Activated B cell treated with CpG ODN at 0.5 μM for 24 hours (primary cell): ENCODE measurements at regions not wholly inside any gene's neighbourhood (a gene's known extent, or its start where the extent isn't known, plus 50 kb on each side); places are given as distances from the start of the nearest gene placed in this dataset.

Experiments
- ATAC-seq: fragments of 200-7000 bp; cut with Tn5 transposase; one replicate; pipeline ENCODE4 v1.10.0; 2021; ENCODE audit warnings: low read depth, mild to moderate bottlenecking, moderate library complexity
- CTCF ChIA-PET: fragments of 350-600 bp; sonication (Branson Sonifier 250); formaldehyde crosslinking; loops from one replicate; lab custom pipeline; 2021; ENCODE audit warnings: antibody characterized with exemption; lab: Charles Lee
- POLR2A ChIA-PET: fragments of 350-600 bp; sonication (Branson Sonifier 250); formaldehyde crosslinking; loops from one replicate; lab custom pipeline; 2021; ENCODE audit warnings: antibody characterized with exemption; lab: Charles Lee
- DNase-seq: peaks from one replicate; pipeline ENCODE4 v3.0.0; 2022
- H3K27ac Mint-ChIP-seq: one replicate; pipeline ENCODE4 v1.8.0; 2020; ENCODE audit warnings: mixed read lengths
- H3K27me3 Mint-ChIP-seq: one replicate; pipeline ENCODE4 v1.8.0; 2021; ENCODE audit warnings: mixed read lengths
- H3K36me3 Mint-ChIP-seq: one replicate; pipeline ENCODE4 v1.8.0; 2021; ENCODE audit warnings: low read depth, mixed read lengths
- H3K4me1 Mint-ChIP-seq: one replicate; pipeline ENCODE4 v1.8.0; 2021; ENCODE audit warnings: mixed read lengths
- H3K4me3 Mint-ChIP-seq: one replicate; pipeline ENCODE4 v1.8.0; 2020; ENCODE audit warnings: mild to moderate bottlenecking, mixed read lengths
- H3K9me3 Mint-ChIP-seq: one replicate; pipeline ENCODE4 v1.8.0; 2020; ENCODE audit warnings: mixed read lengths
- intact Hi-C: fragments of 100-400 bp; cut with micrococcal nuclease; formaldehyde crosslinking; loops from one replicate; pipeline ENCODE4 v1.15.1; 2024
- TF ChIP-seq, protein P1 (sequence below): fragments of 200-600 bp; IDR thresholded peaks from one replicate; pipeline ENCODE4 v1.8.0; 2022; ENCODE audit warnings: antibody characterized with exemption, mild to moderate bottlenecking

DNA sequence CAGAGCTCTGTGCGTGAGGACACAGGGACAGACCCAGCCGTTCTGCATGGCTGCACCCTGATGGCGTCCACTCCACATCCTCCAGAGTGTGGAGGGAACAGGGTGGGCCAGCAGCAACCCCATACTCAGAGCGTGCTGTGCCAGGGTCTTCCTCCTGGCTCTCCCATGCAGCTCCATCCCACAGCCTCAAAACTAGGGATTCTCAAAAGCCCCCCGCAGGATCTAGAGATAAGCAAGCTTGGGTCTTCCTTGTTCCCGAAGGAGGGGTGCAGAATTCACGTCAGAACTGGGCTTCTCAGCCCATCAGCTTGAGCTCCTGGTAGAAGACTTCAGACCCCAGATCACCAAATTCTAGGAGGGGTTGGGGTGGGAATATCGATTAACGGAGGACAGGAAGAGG, 858.8 kb downstream of the TBC1D22A start:
- Mint-ChIP-seq H3K4me1 (no peaks in the 10 kb centered on the region), H3K27ac (no peak overlapping the region), H3K9me3 (no peaks in the 10 kb centered on the region), H3K4me3 (no peak overlapping the region), H3K27me3 (peaks cover 3% of the 10 kb centered on the region), H3K36me3 (no peaks in the 10 kb centered on the region)
- ChIA-PET POLR2A (no interaction called here), CTCF (no interaction called here)
- ATAC-seq (no peak), DNase-seq (no peak)
- TF ChIP-seq, protein P1, sequence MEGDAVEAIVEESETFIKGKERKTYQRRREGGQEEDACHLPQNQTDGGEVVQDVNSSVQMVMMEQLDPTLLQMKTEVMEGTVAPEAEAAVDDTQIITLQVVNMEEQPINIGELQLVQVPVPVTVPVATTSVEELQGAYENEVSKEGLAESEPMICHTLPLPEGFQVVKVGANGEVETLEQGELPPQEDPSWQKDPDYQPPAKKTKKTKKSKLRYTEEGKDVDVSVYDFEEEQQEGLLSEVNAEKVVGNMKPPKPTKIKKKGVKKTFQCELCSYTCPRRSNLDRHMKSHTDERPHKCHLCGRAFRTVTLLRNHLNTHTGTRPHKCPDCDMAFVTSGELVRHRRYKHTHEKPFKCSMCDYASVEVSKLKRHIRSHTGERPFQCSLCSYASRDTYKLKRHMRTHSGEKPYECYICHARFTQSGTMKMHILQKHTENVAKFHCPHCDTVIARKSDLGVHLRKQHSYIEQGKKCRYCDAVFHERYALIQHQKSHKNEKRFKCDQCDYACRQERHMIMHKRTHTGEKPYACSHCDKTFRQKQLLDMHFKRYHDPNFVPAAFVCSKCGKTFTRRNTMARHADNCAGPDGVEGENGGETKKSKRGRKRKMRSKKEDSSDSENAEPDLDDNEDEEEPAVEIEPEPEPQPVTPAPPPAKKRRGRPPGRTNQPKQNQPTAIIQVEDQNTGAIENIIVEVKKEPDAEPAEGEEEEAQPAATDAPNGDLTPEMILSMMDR, result no peak
- intact Hi-C loops, result no loop called here

DNA sequence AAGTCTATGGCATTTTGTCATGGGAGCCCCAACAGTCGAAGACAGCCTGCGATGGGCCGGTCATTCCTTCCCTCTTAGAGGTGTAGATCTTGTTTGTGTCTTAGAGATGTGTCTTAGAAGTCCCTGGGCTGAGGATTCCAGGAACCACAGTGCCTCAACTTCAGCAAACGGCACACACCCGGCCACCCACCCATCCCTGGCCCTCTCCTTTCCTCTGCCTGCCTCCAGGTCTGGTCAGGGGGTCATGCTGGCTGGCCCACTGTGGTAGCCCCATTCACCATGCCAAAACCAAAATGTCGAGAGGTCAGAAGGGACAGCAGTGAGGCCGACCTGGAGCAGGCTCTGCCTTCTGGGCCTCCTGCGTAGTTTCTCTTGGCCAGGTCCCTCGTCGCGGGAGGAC, 857.9 kb downstream of the TBC1D22A start:
- DNase-seq (no peak), ATAC-seq (no peak)
- ChIA-PET CTCF (no interaction called here), POLR2A (no interaction called here)
- no peak overlapping the region for H3K27ac Mint-ChIP-seq
- no peaks in the 10 kb centered on the region for H3K9me3 Mint-ChIP-seq
- no peaks in the 10 kb centered on the region for H3K36me3 Mint-ChIP-seq
- intact Hi-C loops, result no loop called here
- no peak overlapping the region for H3K4me3 Mint-ChIP-seq
- H3K27me3 Mint-ChIP-seq, result peaks cover 3% of the 10 kb centered on the region
- TF ChIP-seq, protein P1, result no peak
- H3K4me1 Mint-ChIP-seq, result no peaks in the 10 kb centered on the region

DNA sequence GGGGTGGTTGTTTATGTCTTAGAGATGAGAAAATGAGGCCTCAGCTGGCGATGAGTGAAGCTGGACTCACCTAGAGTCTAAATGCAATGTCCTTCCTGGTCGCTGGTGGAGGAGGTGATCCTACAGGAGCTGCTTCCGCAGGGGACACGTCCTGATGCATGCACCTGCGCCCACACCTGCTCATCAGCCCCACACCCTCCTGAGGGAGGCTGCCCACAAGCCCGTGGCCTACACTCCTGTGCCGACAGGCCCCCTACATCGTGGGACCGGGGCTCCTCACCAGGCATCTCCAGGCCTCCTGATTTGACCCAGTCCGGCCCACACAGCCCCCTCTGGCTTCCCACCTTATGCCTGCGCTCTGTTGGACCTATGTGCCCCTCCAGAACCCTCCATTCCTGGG, 857.2 kb downstream of the TBC1D22A start:
- peaks cover 3% of the 10 kb centered on the region for H3K27me3 Mint-ChIP-seq
- ChIA-PET POLR2A (no interaction called here), CTCF (no interaction called here)
- no peak overlapping the region for H3K27ac Mint-ChIP-seq
- no peak overlapping the region for H3K4me3 Mint-ChIP-seq
- H3K36me3 Mint-ChIP-seq, result no peaks in the 10 kb centered on the region
- intact Hi-C loops, result no loop called here
- ATAC-seq (no peak), DNase-seq (no peak)
- TF ChIP-seq, protein P1, result no peak
- H3K4me1 Mint-ChIP-seq, result no peaks in the 10 kb centered on the region
- no peaks in the 10 kb centered on the region for H3K9me3 Mint-ChIP-seq

DNA sequence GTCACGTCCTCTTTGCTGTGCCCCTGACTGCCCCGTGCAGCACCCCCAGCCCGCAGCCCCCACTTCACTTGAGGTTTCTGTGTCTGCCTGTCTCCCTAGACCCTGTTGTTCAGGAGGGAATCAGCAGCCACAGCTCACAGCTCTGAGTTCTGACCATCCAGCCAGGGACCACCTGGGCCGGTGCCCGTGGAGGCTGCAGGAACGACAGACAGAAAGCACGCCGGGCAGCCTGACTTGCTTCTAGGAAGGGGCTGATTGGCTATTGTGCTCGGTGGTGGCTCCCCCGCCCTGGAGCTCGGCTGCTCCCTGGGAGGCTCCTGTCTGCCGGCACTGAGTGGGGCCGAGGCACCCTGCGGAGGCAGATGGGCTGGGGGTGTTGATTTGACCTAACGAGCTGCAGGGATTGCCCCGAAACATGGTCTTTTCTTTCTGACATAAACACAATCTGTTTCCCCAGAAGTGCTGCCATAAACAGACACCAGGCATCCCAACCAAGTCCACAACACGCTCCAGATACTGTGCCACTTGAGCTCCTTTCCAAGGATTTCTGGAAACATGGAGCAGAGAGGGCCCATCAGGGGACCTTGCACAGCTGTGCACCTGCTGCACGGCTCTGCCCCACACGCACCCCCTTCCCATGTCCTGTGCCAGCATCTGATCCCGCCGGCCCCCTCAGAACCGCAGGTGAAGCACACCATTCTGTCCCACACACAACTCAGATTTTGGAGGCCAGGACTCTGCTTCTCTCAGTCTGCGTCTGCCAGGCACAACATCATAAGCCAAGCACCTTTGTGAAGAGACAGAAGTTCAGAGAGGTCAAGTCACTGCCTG, 855.9 kb downstream of the TBC1D22A start:
- CTCF ChIA-PET, result no interaction called here
- Mint-ChIP-seq H3K27me3 (peaks cover 3% of the 10 kb centered on the region), H3K36me3 (no peaks in the 10 kb centered on the region), H3K9me3 (no peaks in the 10 kb centered on the region), H3K4me1 (no peaks in the 10 kb centered on the region), H3K4me3 (no peak overlapping the region), H3K27ac (no peak overlapping the region)
- POLR2A ChIA-PET, result no interaction called here
- TF ChIP-seq, protein P1, result no peak
- no peak for ATAC-seq
- intact Hi-C loops, result no loop called here
- peak; percentile 10 for DNase-seq

DNA sequence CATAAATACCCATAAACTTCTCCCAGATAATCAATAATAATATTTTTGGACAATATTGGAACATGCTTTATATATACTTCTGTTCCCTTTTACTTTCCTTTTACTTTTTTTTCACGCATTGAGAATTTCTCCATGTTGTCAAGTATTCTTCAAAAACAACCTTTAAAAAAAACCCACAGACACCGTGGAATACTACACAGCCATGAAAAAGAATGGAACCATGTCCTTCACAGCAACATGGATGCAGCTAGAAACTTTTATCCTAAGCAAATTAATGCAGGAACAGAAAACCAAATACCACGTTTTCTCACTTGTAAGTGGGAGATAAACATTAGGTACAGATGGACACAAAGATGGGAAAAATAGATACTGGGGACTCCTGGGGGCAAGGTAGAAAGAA, 854.7 kb downstream of the TBC1D22A start:
- ChIA-PET POLR2A (no interaction called here), CTCF (no interaction called here)
- H3K4me1 Mint-ChIP-seq, result no peaks in the 10 kb centered on the region
- DNase-seq, result no peak
- peaks cover 4% of the 10 kb centered on the region for H3K27me3 Mint-ChIP-seq
- H3K36me3 Mint-ChIP-seq, result no peaks in the 10 kb centered on the region
- TF ChIP-seq, protein P1, result no peak
- ATAC-seq, result no peak
- intact Hi-C loops, result no loop called here
- no peak overlapping the region for H3K27ac Mint-ChIP-seq
- no peaks in the 10 kb centered on the region for H3K9me3 Mint-ChIP-seq
- no peak overlapping the region for H3K4me3 Mint-ChIP-seq
